H1 (cell line): ENCODE measurements at regions not wholly inside any gene's neighbourhood (a gene's known extent, or its start where the extent isn't known, plus 50 kb on each side); places are given as distances from the start of the nearest gene placed in this dataset.

ENCODE experiments used
- CTCF ChIA-PET: fragments of 300-600 bp; sonication (Branson Sonifier 250); formaldehyde crosslinking; loops from one replicate; lab custom pipeline; 2021; ENCODE audit not compliant: partially characterized antibody; lab: Charles Lee
- POLR2A ChIA-PET: fragments of 300-600 bp; sonication (Branson Sonifier 250); formaldehyde crosslinking; loops from one replicate; lab custom pipeline; 2021; ENCODE audit warnings: inconsistent platforms; ENCODE audit not compliant: partially characterized antibody; lab: Charles Lee
- DNase-seq, 2 experiments: peaks; one replicate each; pipeline versions ENCODE4 v3.0.0 to v3.0.0-alpha.2; 2010 to 2022; ENCODE audit warnings: low spot score in 2 of 2, low read depth in 1 of 2, mixed read lengths in 1 of 2
- FAIRE-seq: peaks from 2 replicates; lab custom pipeline; 2011; peaks lifted over from hg19 to GRCh38; lab: Jason Lieb, UNC
- H2AFZ ChIP-seq: 2 replicates; pipeline ENCODE4 v1.8.1; 2012; ENCODE audit warnings: low read length, inconsistent platforms
- H2AK5ac ChIP-seq: 2 replicates; pipeline ENCODE4 v1.6.1; 2013; ENCODE audit warnings: low read depth, low read length
- H2BK120ac ChIP-seq: replicated peaks from 2 replicates; pipeline ENCODE3; 2013; ENCODE audit warnings: low read depth, low read length, inconsistent platforms
- H2BK12ac ChIP-seq: 2 replicates; pipeline ENCODE4 v1.6.1; 2013; ENCODE audit warnings: low read depth, low read length
- H2BK15ac ChIP-seq: 2 replicates; pipeline ENCODE4 v1.6.1; 2013; ENCODE audit warnings: low read length
- H2BK20ac ChIP-seq: 2 replicates; pipeline ENCODE4 v1.6.1; 2013; ENCODE audit warnings: low read length
- H2BK5ac ChIP-seq: 2 replicates; pipeline ENCODE4 v1.6.1; 2013; ENCODE audit warnings: low read depth, low read length
- H3K14ac ChIP-seq: 2 replicates; pipeline ENCODE4 v1.6.1; 2013; ENCODE audit warnings: inconsistent platforms; ENCODE audit not compliant: insufficient read length
- H3K18ac ChIP-seq: 2 replicates; pipeline ENCODE4 v1.6.1; 2013; ENCODE audit warnings: low read length; ENCODE audit errors: extremely low read depth
- H3K23ac ChIP-seq: 2 replicates; pipeline ENCODE4 v1.6.1; 2013; ENCODE audit warnings: inconsistent platforms; ENCODE audit not compliant: insufficient read length
- H3K23me2 ChIP-seq: 2 replicates; pipeline ENCODE4 v1.6.1; 2013; ENCODE audit warnings: low read depth, low read length
- H3K27ac ChIP-seq: 2 replicates; pipeline ENCODE4 v1.6.1; 2011; ENCODE audit warnings: low read depth, low read length, inconsistent platforms
- H3K27me3 ChIP-seq, 4 experiments: replicated peaks in 1 of 4; 1 replicate in 1 of 4; 2 replicates in 3 of 4; pipeline versions ENCODE4 v1.6.1 to v1.8.1; 2011 to 2013; ENCODE audit warnings: low read length in 3 of 4, mild to moderate bottlenecking in 3 of 4, inconsistent platforms in 2 of 4, mixed read lengths in 2 of 4, moderate library complexity in 1 of 4; ENCODE audit not compliant: control insufficient read depth in 3 of 4, insufficient read depth in 3 of 4; ENCODE audit errors: extremely low read depth in 1 of 4
- H3K36me3 ChIP-seq, 4 experiments: 2 replicates each; pipeline versions ENCODE4 v1.6.1 to v1.8.1; 2011 to 2013; ENCODE audit warnings: mild to moderate bottlenecking in 4 of 4, low read length in 3 of 4, moderate library complexity in 2 of 4, control low read depth in 1 of 4, inconsistent platforms in 1 of 4; ENCODE audit not compliant: insufficient read depth in 4 of 4, control insufficient read depth in 2 of 4
- H3K4ac ChIP-seq: replicated peaks from 2 replicates; pipeline ENCODE3; 2013; ENCODE audit warnings: low read length, low read depth, mixed read lengths, inconsistent platforms; ENCODE audit not compliant: insufficient read length
- H3K4me1 ChIP-seq, 4 experiments: replicated peaks in 1 of 4; 1 replicate in 1 of 4; 2 replicates in 3 of 4; pipeline versions ENCODE4 v1.6.1 to v1.8.1; 2011 to 2013; ENCODE audit warnings: low read length in 3 of 4, inconsistent platforms in 2 of 4, mixed read lengths in 1 of 4; ENCODE audit not compliant: insufficient read depth in 4 of 4, control insufficient read depth in 3 of 4
- H3K4me2 ChIP-seq, 2 experiments: 2 replicates each; pipeline versions ENCODE4 v1.6.1 to v1.8.1; 2011 to 2013; ENCODE audit warnings: low read depth in 2 of 2, low read length in 2 of 2, control low read depth in 1 of 2, inconsistent platforms in 1 of 2, mild to moderate bottlenecking in 1 of 2; ENCODE audit not compliant: insufficient read depth in 1 of 2
- H3K4me3 ChIP-seq, 4 experiments: fragments of 200-600, 300-600 bp in 1 of 4; sonication (generic), shearing (Covaris generic), sonication (Bioruptor Twin) in 1 of 4; 2 replicates each; pipeline versions ENCODE4 v1.5.1 to v1.8.1; 2011 to 2016; ENCODE audit warnings: low read length in 4 of 4, low read depth in 3 of 4, control low read depth in 2 of 4, inconsistent platforms in 2 of 4, mild to moderate bottlenecking in 2 of 4, mixed read lengths in 1 of 4, moderate library complexity in 1 of 4; ENCODE audit not compliant: insufficient read depth in 2 of 4; ENCODE audit errors: extremely low read depth in 1 of 4
- H3K56ac ChIP-seq: replicated peaks from 2 replicates; pipeline ENCODE3; 2013; ENCODE audit warnings: low read depth, mild to moderate bottlenecking, mixed read lengths, low read length, inconsistent platforms; ENCODE audit not compliant: insufficient read length
- H3K79me1 ChIP-seq: 2 replicates; pipeline ENCODE4 v1.6.1; 2013; ENCODE audit warnings: low read depth, low read length, control low read depth
- H3K79me2 ChIP-seq, 2 experiments: 2 replicates each; pipeline versions ENCODE4 v1.6.1 to v1.8.1; 2012 to 2013; ENCODE audit warnings: low read length in 2 of 2, mild to moderate bottlenecking in 2 of 2, inconsistent platforms in 1 of 2; ENCODE audit not compliant: insufficient read depth in 2 of 2, control insufficient read depth in 1 of 2
- H3K9ac ChIP-seq, 4 experiments: replicated peaks in 1 of 4; 1 replicate in 1 of 4; 2 replicates in 3 of 4; pipeline versions ENCODE4 v1.6.1 to v1.8.1; 2011 to 2013; ENCODE audit warnings: low read depth in 3 of 4, low read length in 3 of 4, control low read depth in 2 of 4, mild to moderate bottlenecking in 2 of 4, moderate library complexity in 2 of 4, inconsistent platforms in 1 of 4; ENCODE audit errors: extremely low read depth in 1 of 4
- H3K9me3 ChIP-seq, 2 experiments: 2 replicates each; pipeline versions ENCODE4 v1.6.1 to v1.8.1; 2012 to 2013; ENCODE audit warnings: mild to moderate bottlenecking in 2 of 2, moderate library complexity in 2 of 2, control low read depth in 1 of 2, inconsistent platforms in 1 of 2, low read depth in 1 of 2, low read length in 1 of 2, mixed read lengths in 1 of 2; ENCODE audit not compliant: insufficient read depth in 2 of 2
- H4K20me1 ChIP-seq, 2 experiments: replicated peaks in 1 of 2; 2 replicates each; pipeline versions ENCODE3 to v1.8.1; 2011 to 2013; ENCODE audit warnings: inconsistent platforms in 2 of 2, low read length in 2 of 2, mild to moderate bottlenecking in 1 of 2; ENCODE audit not compliant: insufficient read depth in 2 of 2, control insufficient read depth in 1 of 2
- H4K5ac ChIP-seq: 2 replicates; pipeline ENCODE4 v1.6.1; 2013; ENCODE audit warnings: low read length, low read depth, mixed read lengths, inconsistent platforms; ENCODE audit not compliant: insufficient read length
- H4K8ac ChIP-seq: 2 replicates; pipeline ENCODE4 v1.8.0; 2013; ENCODE audit warnings: mild to moderate bottlenecking, moderate library complexity, low read length, inconsistent platforms; ENCODE audit not compliant: insufficient read depth; ENCODE audit errors: extremely low read depth
- H4K91ac ChIP-seq: replicated peaks from 2 replicates; pipeline ENCODE3; 2013; ENCODE audit warnings: low read length, mixed read lengths, inconsistent platforms; ENCODE audit not compliant: insufficient read length
- E2F6 ChIP-seq: IDR thresholded peaks from 2 replicates; pipeline ENCODE4 v1.6.1; 2012; ENCODE audit warnings: inconsistent platforms
- GTF2F1 ChIP-seq: IDR thresholded peaks from 2 replicates; pipeline ENCODE4 v1.6.1; 2012; ENCODE audit warnings: low read depth, low read length, improper control_type of control experiment, borderline replicate concordance
- JUN ChIP-seq: IDR thresholded peaks from 2 replicates; pipeline ENCODE4 v1.6.1; 2011; ENCODE audit warnings: low read depth, mild to moderate bottlenecking, improper control_type of control experiment, low read length
- JUND ChIP-seq: IDR thresholded peaks from 2 replicates; pipeline ENCODE4 v1.6.1; 2011; ENCODE audit warnings: mild to moderate bottlenecking, improper control_type of control experiment, low read length
- KDM1A ChIP-seq: fragments of 200-600, 300-600 bp; sonication (generic); IDR thresholded peaks from 2 replicates; pipeline ENCODE4 v1.7.1; 2016; ENCODE audit warnings: mild to moderate bottlenecking, low read length, borderline replicate concordance
- KDM4A ChIP-seq: IDR thresholded peaks from one replicate; pipeline ENCODE4 v1.7.1; 2012; ENCODE audit warnings: low read depth, mild to moderate bottlenecking, moderate library complexity, low read length, inconsistent platforms; ENCODE audit not compliant: severe bottlenecking
- KDM5A ChIP-seq: fragments of 200-600 bp; IDR thresholded peaks from 2 replicates; pipeline ENCODE4 v1.7.1; 2012; ENCODE audit warnings: mild to moderate bottlenecking, low read length, inconsistent platforms, mixed read lengths
- NANOG ChIP-seq: IDR thresholded peaks from 2 replicates; pipeline ENCODE4 v1.6.1; 2011; ENCODE audit warnings: low read length, low read depth, mild to moderate bottlenecking, inconsistent platforms; ENCODE audit not compliant: insufficient read depth, poor library complexity, severe bottlenecking
- RBBP5 ChIP-seq: IDR thresholded peaks from 2 replicates; pipeline ENCODE4 v1.7.1; 2012; ENCODE audit warnings: low read depth, mild to moderate bottlenecking, inconsistent platforms, low read length, moderate library complexity, borderline replicate concordance
- RFX5 ChIP-seq: IDR thresholded peaks from 2 replicates; pipeline ENCODE4 v1.6.1; 2011; ENCODE audit warnings: low read depth, low read length, improper control_type of control experiment, borderline replicate concordance
- SIRT6 ChIP-seq: IDR thresholded peaks from one replicate; pipeline ENCODE4 v1.7.1; 2012; ENCODE audit warnings: low read length, inconsistent platforms
- USF2 ChIP-seq: IDR thresholded peaks from 2 replicates; pipeline ENCODE4 v1.6.1; 2011; ENCODE audit warnings: low read length, improper control_type of control experiment
- WGBS, 2 experiments: shearing (Covaris generic) in 1 of 2; methylation state at CpG; one replicate each; pipeline versions ENCODE4 v1.1.6 to v1.1.7; 2013 to 2015; ENCODE audit warnings: low lambda C conversion rate in 2 of 2, mixed read lengths in 2 of 2, inconsistent platforms in 1 of 2, low coverage in 1 of 2, missing lambda C conversion rate in 1 of 2; ENCODE audit not compliant: insufficient replicate concordance in 2 of 2, insufficient coverage in 1 of 2, insufficient read length in 1 of 2; ENCODE audit errors: extremely low coverage in 1 of 2, missing lambda C conversion rate in 1 of 2; 5-methylcytosine and 5-hydroxymethylcytosine counted together

GRCh38 chr12:63403256-63403655 lies 252.3 kb upstream of the AVPR1A start:
- Histone ChIP-seq H2BK120ac (no peak overlapping the region), H2AK5ac (no peak overlapping the region), H3K18ac (no peak overlapping the region), H3K79me2 (no peaks in the 10 kb centered on the region), H3K56ac (no peak overlapping the region), H3K4me2 (no peak overlapping the region), H4K20me1 (no peaks in the 10 kb centered on the region), H3K9ac (no peak overlapping the region), H3K9me3 (peaks cover 0 to 6% of the 10 kb centered on the region in 2 experiments; a peak in 1 of 4 replicates), H2BK12ac (no peak overlapping the region), H4K5ac (no peak overlapping the region), H3K14ac (no peak overlapping the region), H2AFZ (no peak overlapping the region), H3K23me2 (no peaks in the 10 kb centered on the region), H3K79me1 (no peaks in the 10 kb centered on the region), H3K27me3 (no peaks in the 10 kb centered on the region), H3K4ac (no peak overlapping the region), H3K4me1 (no peaks in the 10 kb centered on the region), H3K4me3 (no peak overlapping the region), H4K91ac (no peak overlapping the region), H3K23ac (no peak overlapping the region), H3K36me3 (no peaks in the 10 kb centered on the region), H2BK20ac (no peak overlapping the region), H2BK5ac (no peak overlapping the region), H2BK15ac (no peak overlapping the region), H4K8ac (no peak overlapping the region), H3K27ac (no peak overlapping the region)
- no peak for TF ChIP-seq RFX5
- no peak for TF ChIP-seq KDM1A
- no peak for TF ChIP-seq JUN
- no peak for TF ChIP-seq GTF2F1
- TF ChIP-seq KDM5A = no peak
- TF ChIP-seq RBBP5 = no peak
- no peak for TF ChIP-seq SIRT6
- no peak for TF ChIP-seq USF2
- TF ChIP-seq JUND = no peak
- no peak for TF ChIP-seq E2F6
- no peak for TF ChIP-seq NANOG
- TF ChIP-seq KDM4A = no peak
- WGBS, 2 experiments = 90% methylated on average over 1 of the region's 1 CpG; no CpG with 5 or more reads in 1 of the 2 experiments
- POLR2A ChIA-PET = no interaction called here
- CTCF ChIA-PET = no interaction called here
- no peak for FAIRE-seq
- DNase-seq = no peak
